HG02840 (cell line): ENCODE measurements at regions not wholly inside any gene's neighbourhood (a gene's known extent, or its start where the extent isn't known, plus 50 kb on each side); places are given as distances from the start of the nearest gene placed in this dataset.
"Not testable (repeated sequence)": the region's sequence is repeated elsewhere in the genome, so short reads cannot be mapped to it uniquely, and the experiment has no call there.

Source experiments
- ATAC-seq: cut with Tn5 transposase; IDR thresholded peaks from one replicate; pipeline ENCODE4 v1.9.1; 2021; ENCODE audit warnings: mild to moderate bottlenecking, moderate library complexity, moderate number of reproducible peaks; ENCODE audit not compliant: unreplicated experiment, low FRiP score

- no peak for ATAC-seq
Measured at GRCh38 chr18:33820517-33821371, 242.7 kb downstream of the ASXL3 start.

- ATAC-seq, result not testable (repeated sequence)
Measured at GRCh38 chr18:33819692-33820343, 241.8 kb downstream of the ASXL3 start.

- no peak for ATAC-seq
Measured at GRCh38 chr18:33818145-33818544, 240.1 kb downstream of the ASXL3 start.

- no peak for ATAC-seq
Measured at GRCh38 chr18:33817096-33817495, 239.1 kb downstream of the ASXL3 start.

GRCh38 chr18:33814546-33814945 lies 236.5 kb downstream of the ASXL3 start:
- ATAC-seq, result no peak

- ATAC-seq, result no peak
Measured at GRCh38 chr18:33812186-33812585, 234.2 kb downstream of the ASXL3 start.

- ATAC-seq, result no peak
Measured at GRCh38 chr18:33805592-33805991, 227.6 kb downstream of the ASXL3 start.

- no peak for ATAC-seq
Measured at GRCh38 chr18:33804258-33804657, 226.2 kb downstream of the ASXL3 start.

- no peak for ATAC-seq
Measured at GRCh38 chr18:33803636-33804035, 225.6 kb downstream of the ASXL3 start.

- ATAC-seq, result no peak
Measured at GRCh38 chr18:33802955-33803354, 224.9 kb downstream of the ASXL3 start.
